ENCODE measurements at regions not wholly inside any gene's neighbourhood (a gene's known extent, or its start where the extent isn't known, plus 50 kb on each side); places are given as distances from the start of the nearest gene placed in this dataset.

DNA sequence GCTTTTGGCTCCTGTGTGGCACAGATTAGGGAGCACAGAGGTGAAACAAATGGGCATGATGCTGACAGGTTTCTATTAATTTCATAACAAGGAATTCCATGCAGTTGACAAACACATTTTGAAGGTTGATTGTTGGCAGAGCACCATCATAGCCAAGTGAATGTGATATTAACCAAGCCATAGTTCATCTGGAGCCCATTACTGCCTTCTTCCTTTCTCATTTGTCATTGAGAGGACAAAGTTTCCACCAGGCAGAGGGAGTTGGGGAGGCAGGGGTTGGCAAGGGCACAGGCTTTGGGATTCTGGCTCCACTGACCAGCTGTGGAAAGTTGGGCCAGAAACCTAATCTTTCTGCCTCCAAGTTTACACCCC is 325.2 kb downstream of the MFSD1 start:
- TF ChIP-seq POLR2A (IDR thresholded peaks at IDR 0.05; ENCODE audit: low read depth, low read length), result no peak
- no peak for TF ChIP-seq TAF1 (IDR thresholded peaks at IDR 0.05; ENCODE audit: low read depth, low read length)
